Body of pancreas (tissue), 4 donors: ENCODE measurements at regions not wholly inside any gene's neighbourhood (a gene's known extent, or its start where the extent isn't known, plus 50 kb on each side); places are given as distances from the start of the nearest gene placed in this dataset.

Experiments used
- CTCF ChIP-seq, 7 experiments: fragments of 450-650 bp in 4 of 7; fragments of 200-600 bp in 3 of 7; sonication (generic) in 3 of 7; IDR thresholded peaks; one replicate each; pipeline ENCODE4 v1.5.1; 2016 to 2019; ENCODE audit warnings: antibody characterized with exemption in 7 of 7
- POLR2A ChIP-seq, 3 donors: fragments of 450-650 bp; IDR thresholded peaks; one replicate each; pipeline ENCODE4 v1.6.1; 2016; ENCODE audit warnings: antibody characterized with exemption in 3 of 3, mild to moderate bottlenecking in 2 of 3

- no peak for TF ChIP-seq CTCF (IDR thresholded peaks at IDR 0.05)
- no peak for TF ChIP-seq POLR2A (IDR thresholded peaks at IDR 0.05)
These were observed 265.3 kb upstream of the TGFBR2 start for GRCh38 chr3:30341079-30341478.
